Prostate gland (tissue), 2 donors: ENCODE measurements at regions not wholly inside any gene's neighbourhood (a gene's known extent, or its start where the extent isn't known, plus 50 kb on each side); places are given as distances from the start of the nearest gene placed in this dataset.

Experiments used
- POLR2A ChIP-seq: fragments of 450-650 bp; IDR thresholded peaks from one replicate; pipeline ENCODE4 v1.6.1; 2016; ENCODE audit warnings: antibody characterized with exemption, mild to moderate bottlenecking
- POLR2AphosphoS5 ChIP-seq: sonication (generic); formaldehyde crosslinking; IDR thresholded peaks from one replicate; pipeline ENCODE4 v1.6.1; 2017; ENCODE audit warnings: antibody characterized with exemption
- TF ChIP-seq, protein P1 (sequence below), 4 experiments: fragments of 200-600 bp in 2 of 4; fragments of 450-650 bp in 2 of 4; sonication (generic) in 2 of 4; IDR thresholded peaks; 1 replicate in 3 of 4; 2 replicates in 1 of 4; pipeline ENCODE4 v1.5.1; 2016 to 2019; ENCODE audit warnings: antibody characterized with exemption in 4 of 4, mild to moderate bottlenecking in 2 of 4, moderate library complexity in 2 of 4

DNA sequence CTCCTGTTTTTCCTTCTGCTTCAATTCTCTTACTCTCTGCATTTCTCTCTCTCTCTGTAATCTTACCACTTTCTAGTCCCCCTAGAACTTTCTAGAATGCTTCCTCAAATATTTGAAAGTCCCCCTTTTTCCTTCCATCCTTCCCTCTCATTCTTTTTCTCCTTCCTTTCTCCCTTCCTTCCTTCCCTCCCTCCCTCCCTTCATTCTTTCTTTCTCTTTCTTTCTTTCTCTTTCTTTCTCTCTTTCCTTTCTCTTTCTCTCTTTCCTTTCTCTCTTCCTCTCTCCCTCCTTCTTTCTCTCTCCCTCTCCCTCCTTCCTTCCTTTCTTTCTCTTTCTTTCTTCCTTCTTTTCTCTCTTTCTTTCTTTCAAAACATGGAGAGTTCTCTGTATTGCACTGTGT, 201.4 kb upstream of the IGF1 start:
- TF ChIP-seq, protein P1, sequence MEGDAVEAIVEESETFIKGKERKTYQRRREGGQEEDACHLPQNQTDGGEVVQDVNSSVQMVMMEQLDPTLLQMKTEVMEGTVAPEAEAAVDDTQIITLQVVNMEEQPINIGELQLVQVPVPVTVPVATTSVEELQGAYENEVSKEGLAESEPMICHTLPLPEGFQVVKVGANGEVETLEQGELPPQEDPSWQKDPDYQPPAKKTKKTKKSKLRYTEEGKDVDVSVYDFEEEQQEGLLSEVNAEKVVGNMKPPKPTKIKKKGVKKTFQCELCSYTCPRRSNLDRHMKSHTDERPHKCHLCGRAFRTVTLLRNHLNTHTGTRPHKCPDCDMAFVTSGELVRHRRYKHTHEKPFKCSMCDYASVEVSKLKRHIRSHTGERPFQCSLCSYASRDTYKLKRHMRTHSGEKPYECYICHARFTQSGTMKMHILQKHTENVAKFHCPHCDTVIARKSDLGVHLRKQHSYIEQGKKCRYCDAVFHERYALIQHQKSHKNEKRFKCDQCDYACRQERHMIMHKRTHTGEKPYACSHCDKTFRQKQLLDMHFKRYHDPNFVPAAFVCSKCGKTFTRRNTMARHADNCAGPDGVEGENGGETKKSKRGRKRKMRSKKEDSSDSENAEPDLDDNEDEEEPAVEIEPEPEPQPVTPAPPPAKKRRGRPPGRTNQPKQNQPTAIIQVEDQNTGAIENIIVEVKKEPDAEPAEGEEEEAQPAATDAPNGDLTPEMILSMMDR (IDR thresholded peaks at IDR 0.05) = no peak
- TF ChIP-seq POLR2A (no peak), POLR2AphosphoS5 (no peak)
